HG03060 (cell line): ENCODE measurements at regions not wholly inside any gene's neighbourhood (a gene's known extent, or its start where the extent isn't known, plus 50 kb on each side); places are given as distances from the start of the nearest gene placed in this dataset.
"Not testable (repeated sequence)": the region's sequence is repeated elsewhere in the genome, so short reads cannot be mapped to it uniquely, and the experiment has no call there.

Source experiments
- ATAC-seq: cut with Tn5 transposase; IDR thresholded peaks from one replicate; pipeline ENCODE4 v1.9.1; 2021; ENCODE audit warnings: low read depth, moderate number of reproducible peaks; ENCODE audit not compliant: unreplicated experiment

- no peak for ATAC-seq
Measured at GRCh38 chr7:145152589-145152988, 316.7 kb upstream of the TPK1 start.

- ATAC-seq: no peak
Measured at GRCh38 chr7:145151676-145152075, 315.8 kb upstream of the TPK1 start.

DNA sequence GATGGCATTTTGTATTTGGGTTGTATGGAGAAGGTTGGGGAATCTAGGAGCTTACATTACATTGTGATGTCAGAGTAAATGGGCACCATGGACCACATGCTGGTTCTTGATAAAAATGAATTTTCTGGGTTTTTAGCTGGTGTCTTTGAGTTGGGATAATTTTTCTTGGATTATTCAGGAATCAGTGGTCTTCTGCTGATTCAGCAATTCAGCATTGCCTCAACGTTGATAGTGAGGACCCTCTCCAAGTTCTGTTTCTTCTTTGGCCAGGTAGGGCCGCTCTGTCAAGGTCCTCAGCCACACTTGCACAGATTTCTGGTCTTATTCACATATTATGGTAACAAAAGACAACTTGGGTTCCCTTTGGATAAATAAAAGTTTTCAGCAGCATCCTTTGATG, 312.0 kb upstream of the TPK1 start:
- ATAC-seq: no peak

DNA sequence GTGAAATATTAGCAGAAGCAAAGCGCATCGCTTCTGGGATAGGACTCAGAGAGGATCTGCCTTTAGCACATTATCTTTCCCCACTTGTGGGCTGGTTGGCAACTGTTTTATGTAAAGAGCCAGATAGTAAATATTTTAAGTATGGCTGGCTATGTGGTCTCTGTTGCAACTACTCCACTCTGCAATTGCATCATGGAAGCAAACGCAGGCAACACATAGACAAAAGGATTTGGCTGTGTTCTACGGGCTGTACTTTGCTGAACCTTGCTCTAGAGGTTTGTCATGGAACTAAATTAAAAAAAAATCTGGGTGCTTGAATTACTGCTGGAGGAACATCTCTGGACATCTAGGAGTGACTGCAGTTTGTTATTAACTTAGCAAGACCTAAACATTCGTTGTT, 307.8 kb upstream of the TPK1 start:
- no peak for ATAC-seq

- no peak for ATAC-seq
Measured at GRCh38 chr7:145134377-145134776, 298.5 kb upstream of the TPK1 start.

DNA sequence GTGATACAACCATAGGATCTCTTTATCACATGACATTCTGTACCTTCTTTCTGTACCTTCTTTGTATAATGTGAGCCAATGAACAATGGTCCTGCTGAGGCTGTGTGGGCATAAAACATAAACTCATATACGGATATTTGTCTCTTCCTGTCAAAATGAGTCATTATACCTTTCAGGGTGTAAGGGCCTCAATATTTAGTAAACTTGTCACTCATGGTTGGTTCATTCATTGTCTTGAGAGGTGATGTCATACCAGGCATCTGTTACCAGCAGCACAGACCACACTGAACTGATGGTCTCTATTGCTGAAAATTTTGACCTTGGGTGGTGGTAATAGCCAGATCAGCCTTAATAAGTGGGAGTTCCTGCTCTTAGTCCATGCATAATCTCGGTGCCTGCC, 287.6 kb upstream of the TPK1 start:
- ATAC-seq: no peak

DNA sequence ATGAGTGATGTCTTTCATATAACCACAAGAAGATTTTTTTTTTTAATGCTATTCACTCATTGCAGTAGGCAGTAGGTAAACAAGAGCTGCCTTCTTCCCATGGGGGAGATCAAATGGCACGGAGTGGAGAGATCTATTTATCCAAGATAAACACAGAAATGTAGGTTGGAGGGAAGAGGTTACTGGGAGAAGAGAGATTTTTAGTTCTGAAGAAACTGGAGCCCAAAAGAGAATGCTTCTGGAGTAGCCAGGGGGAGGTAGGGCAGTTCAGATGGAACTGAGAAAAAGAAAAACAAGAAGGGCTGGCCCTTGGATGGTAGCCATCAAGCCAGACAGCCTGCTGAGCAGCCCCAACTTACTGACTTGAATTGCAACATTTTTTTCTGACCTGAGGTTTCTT, 270.1 kb upstream of the TPK1 start:
- ATAC-seq: no peak

DNA sequence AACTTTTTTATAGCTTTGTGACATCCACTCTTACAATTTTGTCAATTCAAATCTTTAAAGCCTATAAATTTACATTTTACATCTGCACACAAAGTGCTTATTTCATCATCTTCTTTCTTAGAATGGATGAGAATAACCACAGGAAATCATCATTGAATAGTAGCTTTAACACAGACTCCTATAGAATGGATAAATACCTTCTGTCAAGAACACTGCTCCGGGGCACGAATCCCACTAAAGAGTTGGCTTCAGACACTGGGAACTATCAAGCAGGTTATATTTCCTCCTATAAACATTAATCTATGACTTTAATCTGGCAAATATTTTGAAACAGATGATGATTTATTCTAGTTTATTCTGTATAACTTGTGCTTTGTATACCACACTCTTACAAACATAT, 269.7 kb upstream of the TPK1 start:
- ATAC-seq: no peak

GRCh38 chr7:145104400-145104799, 268.5 kb upstream of the TPK1 start:
- ATAC-seq: no peak

- not testable (repeated sequence) for ATAC-seq
Measured at GRCh38 chr7:145102199-145102598, 266.3 kb upstream of the TPK1 start.

DNA sequence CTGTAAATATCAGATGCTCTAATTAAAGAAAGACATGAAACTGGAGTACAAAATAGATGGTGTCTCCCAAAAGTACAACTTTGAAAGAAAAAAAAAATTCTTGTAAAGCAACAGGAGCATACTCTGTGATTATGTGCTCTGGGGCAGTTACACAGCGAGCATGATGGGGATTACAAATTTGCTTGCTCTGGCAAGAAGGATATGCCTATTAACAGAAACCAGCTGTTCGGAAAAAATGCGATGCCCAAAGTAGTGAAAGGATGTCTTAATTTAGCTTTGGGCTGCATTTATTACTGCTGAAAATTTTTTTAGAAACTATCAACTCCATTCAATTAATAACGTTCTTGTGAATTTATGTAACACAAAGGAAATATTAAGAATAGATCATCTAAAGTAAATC, 256.9 kb upstream of the TPK1 start:
- ATAC-seq: no peak

GRCh38 chr7:145088111-145088745, 252.4 kb upstream of the TPK1 start:
- no peak for ATAC-seq

GRCh38 chr7:145082366-145083161, 246.7 kb upstream of the TPK1 start:
- no peak for ATAC-seq

DNA sequence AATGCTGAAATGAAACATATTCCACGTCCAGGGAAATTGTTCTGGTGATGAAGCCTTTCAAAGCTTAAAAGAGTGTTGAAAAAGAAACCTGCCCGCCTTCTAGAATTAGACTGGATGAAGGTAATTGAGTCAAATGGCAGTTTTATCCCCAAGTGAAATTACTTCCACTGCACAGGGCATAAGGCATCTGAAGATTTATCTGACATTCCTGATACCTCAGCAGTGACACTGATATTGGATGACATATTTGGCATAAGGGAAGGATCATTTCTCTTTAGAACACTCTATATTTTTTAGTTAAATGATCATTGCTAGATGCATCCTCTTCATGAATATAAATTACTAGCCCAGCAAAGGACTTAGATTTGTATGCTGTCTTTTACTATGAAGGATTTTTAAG, 229.6 kb upstream of the TPK1 start:
- no peak for ATAC-seq

- no peak for ATAC-seq
Measured at GRCh38 chr7:145064114-145064513, 228.3 kb upstream of the TPK1 start.

DNA sequence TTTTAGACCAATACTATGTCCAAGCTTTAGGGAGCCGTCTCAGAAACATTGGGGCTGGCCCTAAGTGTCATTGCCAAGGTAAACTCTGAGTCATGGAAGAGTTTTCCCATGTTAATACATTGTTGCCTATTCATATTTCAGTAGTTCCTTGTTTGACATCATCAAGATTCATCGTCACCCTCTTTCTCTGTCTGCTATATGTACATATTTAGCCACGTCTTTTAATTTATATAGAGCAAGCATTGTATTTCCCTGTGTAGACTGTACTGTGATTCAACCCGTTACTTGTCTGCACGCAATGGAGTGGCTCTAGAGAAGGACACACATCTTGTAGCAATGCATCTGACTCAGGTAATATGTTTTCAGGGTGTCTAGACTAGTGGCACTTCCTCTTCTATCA, 217.9 kb upstream of the TPK1 start:
- ATAC-seq: no peak

DNA sequence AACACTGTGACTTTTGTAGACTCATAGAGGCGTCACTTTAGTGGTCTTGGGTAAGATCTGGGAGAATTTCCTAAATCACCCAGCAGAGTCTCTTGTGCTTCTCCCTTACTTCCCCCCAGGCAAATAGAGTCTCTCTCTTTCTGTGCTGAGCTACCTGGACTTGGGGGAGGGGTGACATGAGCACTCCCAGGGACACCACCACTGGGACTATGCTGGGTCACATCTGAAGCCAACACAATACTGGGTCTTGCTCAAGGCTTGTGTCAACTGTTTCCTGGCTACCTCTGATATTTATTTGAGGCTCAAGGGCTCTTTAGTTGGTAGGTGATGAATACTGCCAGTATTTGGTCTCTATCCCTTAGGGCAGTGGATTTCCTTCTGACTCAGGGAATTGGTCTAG, 214.6 kb upstream of the TPK1 start:
- ATAC-seq: no peak

GRCh38 chr7:145036604-145037405, 201.0 kb upstream of the TPK1 start:
- ATAC-seq: peak; percentile 65

DNA sequence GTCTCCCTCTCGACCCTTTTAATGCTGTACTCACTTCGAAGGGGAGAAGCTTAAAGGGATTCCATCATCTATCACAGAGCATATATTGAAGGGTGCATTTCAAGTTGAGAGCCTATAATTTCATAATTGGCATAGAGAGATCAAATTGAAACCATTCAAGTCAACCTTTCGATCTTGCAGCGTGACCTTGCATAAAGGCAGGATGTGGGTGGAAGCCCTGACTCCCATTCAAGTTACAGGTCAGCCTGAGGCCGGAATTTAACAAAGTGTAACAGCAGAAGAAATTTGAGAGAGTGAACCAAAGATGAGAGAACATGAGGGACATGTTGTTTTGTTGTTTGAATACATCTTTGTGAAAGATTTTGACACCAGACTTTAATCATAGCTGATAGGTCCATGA, 195.3 kb upstream of the TPK1 start:
- no peak for ATAC-seq

GRCh38 chr7:145030754-145031153, 194.9 kb upstream of the TPK1 start:
- ATAC-seq: no peak

GRCh38 chr7:145020454-145020853, 184.6 kb upstream of the TPK1 start:
- ATAC-seq: no peak

- no peak for ATAC-seq
Measured at GRCh38 chr7:145016068-145016467, 180.2 kb upstream of the TPK1 start.
